ENCODE measurements at regions not wholly inside any gene's neighbourhood (a gene's known extent, or its start where the extent isn't known, plus 50 kb on each side); places are given as distances from the start of the nearest gene placed in this dataset.

GRCh38 chr14:101185946-101186345 lies 282.4 kb upstream of the RTL1 start:
- TF ChIP-seq, protein P1, sequence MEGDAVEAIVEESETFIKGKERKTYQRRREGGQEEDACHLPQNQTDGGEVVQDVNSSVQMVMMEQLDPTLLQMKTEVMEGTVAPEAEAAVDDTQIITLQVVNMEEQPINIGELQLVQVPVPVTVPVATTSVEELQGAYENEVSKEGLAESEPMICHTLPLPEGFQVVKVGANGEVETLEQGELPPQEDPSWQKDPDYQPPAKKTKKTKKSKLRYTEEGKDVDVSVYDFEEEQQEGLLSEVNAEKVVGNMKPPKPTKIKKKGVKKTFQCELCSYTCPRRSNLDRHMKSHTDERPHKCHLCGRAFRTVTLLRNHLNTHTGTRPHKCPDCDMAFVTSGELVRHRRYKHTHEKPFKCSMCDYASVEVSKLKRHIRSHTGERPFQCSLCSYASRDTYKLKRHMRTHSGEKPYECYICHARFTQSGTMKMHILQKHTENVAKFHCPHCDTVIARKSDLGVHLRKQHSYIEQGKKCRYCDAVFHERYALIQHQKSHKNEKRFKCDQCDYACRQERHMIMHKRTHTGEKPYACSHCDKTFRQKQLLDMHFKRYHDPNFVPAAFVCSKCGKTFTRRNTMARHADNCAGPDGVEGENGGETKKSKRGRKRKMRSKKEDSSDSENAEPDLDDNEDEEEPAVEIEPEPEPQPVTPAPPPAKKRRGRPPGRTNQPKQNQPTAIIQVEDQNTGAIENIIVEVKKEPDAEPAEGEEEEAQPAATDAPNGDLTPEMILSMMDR (IDR thresholded peaks at IDR 0.05), result no peak
- TF ChIP-seq, protein P2, sequence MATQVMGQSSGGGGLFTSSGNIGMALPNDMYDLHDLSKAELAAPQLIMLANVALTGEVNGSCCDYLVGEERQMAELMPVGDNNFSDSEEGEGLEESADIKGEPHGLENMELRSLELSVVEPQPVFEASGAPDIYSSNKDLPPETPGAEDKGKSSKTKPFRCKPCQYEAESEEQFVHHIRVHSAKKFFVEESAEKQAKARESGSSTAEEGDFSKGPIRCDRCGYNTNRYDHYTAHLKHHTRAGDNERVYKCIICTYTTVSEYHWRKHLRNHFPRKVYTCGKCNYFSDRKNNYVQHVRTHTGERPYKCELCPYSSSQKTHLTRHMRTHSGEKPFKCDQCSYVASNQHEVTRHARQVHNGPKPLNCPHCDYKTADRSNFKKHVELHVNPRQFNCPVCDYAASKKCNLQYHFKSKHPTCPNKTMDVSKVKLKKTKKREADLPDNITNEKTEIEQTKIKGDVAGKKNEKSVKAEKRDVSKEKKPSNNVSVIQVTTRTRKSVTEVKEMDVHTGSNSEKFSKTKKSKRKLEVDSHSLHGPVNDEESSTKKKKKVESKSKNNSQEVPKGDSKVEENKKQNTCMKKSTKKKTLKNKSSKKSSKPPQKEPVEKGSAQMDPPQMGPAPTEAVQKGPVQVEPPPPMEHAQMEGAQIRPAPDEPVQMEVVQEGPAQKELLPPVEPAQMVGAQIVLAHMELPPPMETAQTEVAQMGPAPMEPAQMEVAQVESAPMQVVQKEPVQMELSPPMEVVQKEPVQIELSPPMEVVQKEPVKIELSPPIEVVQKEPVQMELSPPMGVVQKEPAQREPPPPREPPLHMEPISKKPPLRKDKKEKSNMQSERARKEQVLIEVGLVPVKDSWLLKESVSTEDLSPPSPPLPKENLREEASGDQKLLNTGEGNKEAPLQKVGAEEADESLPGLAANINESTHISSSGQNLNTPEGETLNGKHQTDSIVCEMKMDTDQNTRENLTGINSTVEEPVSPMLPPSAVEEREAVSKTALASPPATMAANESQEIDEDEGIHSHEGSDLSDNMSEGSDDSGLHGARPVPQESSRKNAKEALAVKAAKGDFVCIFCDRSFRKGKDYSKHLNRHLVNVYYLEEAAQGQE (IDR thresholded peaks at IDR 0.05; ENCODE audit: insufficient read depth in 1 of 2, low read depth in 2 of 2, low read length in 1 of 2), result no peak
- no peak for TF ChIP-seq POLR2AphosphoS5 (IDR thresholded peaks at IDR 0.05; ENCODE audit: low read depth, low read length)

Measured in Panc1 (cell line).